ENCODE measurements at regions not wholly inside any gene's neighbourhood (a gene's known extent, or its start where the extent isn't known, plus 50 kb on each side); places are given as distances from the start of the nearest gene placed in this dataset.

- Histone ChIP-seq H3K4me3 (no peak overlapping the region), H3K27me3 (no peaks in the 10 kb centered on the region), H3K9me3 (no peaks in the 10 kb centered on the region), H3K4me1 (no peaks in the 10 kb centered on the region), H3K27ac (no peak overlapping the region), H3K36me3 (no peaks in the 10 kb centered on the region)
- no peak for DNase-seq (ENCODE audit: low spot score in 2 of 2)
- TF ChIP-seq POLR2A (IDR thresholded peaks at IDR 0.05) (no peak), EP300 (IDR thresholded peaks at IDR 0.05) (no peak), POLR2AphosphoS5 (IDR thresholded peaks at IDR 0.05) (no peak)
- TF ChIP-seq, protein P1, sequence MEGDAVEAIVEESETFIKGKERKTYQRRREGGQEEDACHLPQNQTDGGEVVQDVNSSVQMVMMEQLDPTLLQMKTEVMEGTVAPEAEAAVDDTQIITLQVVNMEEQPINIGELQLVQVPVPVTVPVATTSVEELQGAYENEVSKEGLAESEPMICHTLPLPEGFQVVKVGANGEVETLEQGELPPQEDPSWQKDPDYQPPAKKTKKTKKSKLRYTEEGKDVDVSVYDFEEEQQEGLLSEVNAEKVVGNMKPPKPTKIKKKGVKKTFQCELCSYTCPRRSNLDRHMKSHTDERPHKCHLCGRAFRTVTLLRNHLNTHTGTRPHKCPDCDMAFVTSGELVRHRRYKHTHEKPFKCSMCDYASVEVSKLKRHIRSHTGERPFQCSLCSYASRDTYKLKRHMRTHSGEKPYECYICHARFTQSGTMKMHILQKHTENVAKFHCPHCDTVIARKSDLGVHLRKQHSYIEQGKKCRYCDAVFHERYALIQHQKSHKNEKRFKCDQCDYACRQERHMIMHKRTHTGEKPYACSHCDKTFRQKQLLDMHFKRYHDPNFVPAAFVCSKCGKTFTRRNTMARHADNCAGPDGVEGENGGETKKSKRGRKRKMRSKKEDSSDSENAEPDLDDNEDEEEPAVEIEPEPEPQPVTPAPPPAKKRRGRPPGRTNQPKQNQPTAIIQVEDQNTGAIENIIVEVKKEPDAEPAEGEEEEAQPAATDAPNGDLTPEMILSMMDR (IDR thresholded peaks at IDR 0.05), result no peak
- 75% methylated on average over 7 of the region's 7 CpGs for WGBS
These were observed 733.1 kb downstream of the TYW1 start for GRCh38 chr7:67729771-67730170.

- WGBS, result 70% methylated on average over 2 of the region's 2 CpGs
These were observed 735.1 kb downstream of the TYW1 start for GRCh38 chr7:67731704-67732103.

DNA sequence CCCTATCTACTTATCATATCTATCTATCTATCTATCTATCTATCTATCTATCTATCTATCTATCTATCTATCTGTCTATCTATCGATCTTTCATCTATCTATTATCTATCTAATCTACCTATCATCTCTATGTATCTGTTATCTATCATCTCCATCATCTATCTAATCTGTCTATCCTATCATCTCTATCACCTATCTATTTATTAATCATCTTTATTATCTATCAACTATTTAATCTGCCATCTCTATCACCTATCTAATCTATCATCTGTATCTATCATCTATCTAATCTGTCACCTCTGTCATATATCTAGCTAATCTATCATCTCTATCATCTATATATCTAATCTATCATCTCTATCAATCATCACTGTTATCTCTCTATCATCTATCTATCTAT is 736.3 kb downstream of the TYW1 start:
- Histone ChIP-seq H3K27ac (no peak overlapping the region), H3K27me3 (no peaks in the 10 kb centered on the region), H3K4me3 (no peak overlapping the region), H3K9me3 (no peaks in the 10 kb centered on the region), H3K36me3 (no peaks in the 10 kb centered on the region), H3K4me1 (no peaks in the 10 kb centered on the region)
- TF ChIP-seq EP300 (IDR thresholded peaks at IDR 0.05), result no peak
- TF ChIP-seq POLR2AphosphoS5 (IDR thresholded peaks at IDR 0.05), result no peak
- TF ChIP-seq, protein P1 (IDR thresholded peaks at IDR 0.05), result no peak
- no peak for TF ChIP-seq POLR2A (IDR thresholded peaks at IDR 0.05)
- no peak for DNase-seq (ENCODE audit: low spot score in 2 of 2)
- WGBS, result 93% methylated on average over 1 of the region's 1 CpG

More at GRCh38 chr7:67731704-67732103, 735.1 kb downstream of the TYW1 start:
- no peaks in the 10 kb centered on the region for H3K27me3 ChIP-seq
- no peaks in the 10 kb centered on the region for H3K36me3 ChIP-seq
- DNase-seq (ENCODE audit: low spot score in 2 of 2), result no peak
- H3K9me3 ChIP-seq, result no peaks in the 10 kb centered on the region
- H3K4me3 ChIP-seq, result no peak overlapping the region
- H3K27ac ChIP-seq, result no peak overlapping the region
- no peak for TF ChIP-seq POLR2A (IDR thresholded peaks at IDR 0.05)
- no peak for TF ChIP-seq EP300 (IDR thresholded peaks at IDR 0.05)
- TF ChIP-seq, protein P1 (IDR thresholded peaks at IDR 0.05), result no peak
- TF ChIP-seq POLR2AphosphoS5 (IDR thresholded peaks at IDR 0.05), result no peak
- no peaks in the 10 kb centered on the region for H3K4me1 ChIP-seq

DNA sequence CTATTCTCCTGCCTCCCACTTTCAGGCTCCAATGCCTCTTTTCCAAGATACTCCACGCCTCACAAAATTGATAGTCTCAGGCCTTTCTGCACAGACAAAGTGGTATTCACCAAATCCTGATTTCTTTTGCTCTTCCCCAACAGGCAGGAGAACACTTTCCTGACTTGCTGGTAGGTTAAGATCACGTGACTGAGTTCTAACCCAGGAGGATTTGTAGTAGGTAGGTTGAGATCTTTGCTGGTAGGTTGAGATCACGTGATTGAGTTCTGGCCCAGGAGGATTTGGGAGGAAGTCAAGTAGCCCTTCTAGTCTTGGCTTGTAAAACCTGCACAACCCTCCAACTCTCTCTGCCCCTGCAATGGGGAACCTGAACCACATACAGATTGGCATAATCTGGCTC is 741.5 kb downstream of the TYW1 start:
- WGBS, result 77% methylated on average over 3 of the region's 3 CpGs
- Histone ChIP-seq H3K27ac (no peak overlapping the region), H3K9me3 (no peaks in the 10 kb centered on the region), H3K36me3 (no peaks in the 10 kb centered on the region), H3K4me1 (no peaks in the 10 kb centered on the region), H3K27me3 (no peaks in the 10 kb centered on the region), H3K4me3 (no peak overlapping the region)
- no peak for DNase-seq (ENCODE audit: low spot score in 2 of 2)
- no peak for TF ChIP-seq POLR2AphosphoS5 (IDR thresholded peaks at IDR 0.05)
- TF ChIP-seq EP300 (IDR thresholded peaks at IDR 0.05), result no peak
- no peak for TF ChIP-seq POLR2A (IDR thresholded peaks at IDR 0.05)
- TF ChIP-seq, protein P1 (IDR thresholded peaks at IDR 0.05), result no peak

GRCh38 chr7:67738958-67739357 is 742.3 kb downstream of the TYW1 start:
- WGBS, result 35% methylated on average over 6 of the region's 6 CpGs
- no peak overlapping the region for H3K27ac ChIP-seq
- H3K4me3 ChIP-seq, result no peak overlapping the region

More at GRCh38 chr7:67738958-67739357, 742.3 kb downstream of the TYW1 start:
- peak in 1 of 2 donors; percentile 56 for DNase-seq (ENCODE audit: low spot score in 2 of 2)
- H3K36me3 ChIP-seq, result no peaks in the 10 kb centered on the region
- H3K27me3 ChIP-seq, result no peaks in the 10 kb centered on the region
- TF ChIP-seq POLR2A (IDR thresholded peaks at IDR 0.05) (no peak), EP300 (IDR thresholded peaks at IDR 0.05) (no peak), POLR2AphosphoS5 (IDR thresholded peaks at IDR 0.05) (peak in 2 of 3 donors; percentile 41 to 48)
- TF ChIP-seq, protein P1 (IDR thresholded peaks at IDR 0.05), result no peak
- no peaks in the 10 kb centered on the region for H3K9me3 ChIP-seq
- no peaks in the 10 kb centered on the region for H3K4me1 ChIP-seq
